ENCODE measurements at regions not wholly inside any gene's neighbourhood (a gene's known extent, or its start where the extent isn't known, plus 50 kb on each side); places are given as distances from the start of the nearest gene placed in this dataset.
"Not testable (repeated sequence)": the region's sequence is repeated elsewhere in the genome, so short reads cannot be mapped to it uniquely, and the experiment has no call there.

DNA sequence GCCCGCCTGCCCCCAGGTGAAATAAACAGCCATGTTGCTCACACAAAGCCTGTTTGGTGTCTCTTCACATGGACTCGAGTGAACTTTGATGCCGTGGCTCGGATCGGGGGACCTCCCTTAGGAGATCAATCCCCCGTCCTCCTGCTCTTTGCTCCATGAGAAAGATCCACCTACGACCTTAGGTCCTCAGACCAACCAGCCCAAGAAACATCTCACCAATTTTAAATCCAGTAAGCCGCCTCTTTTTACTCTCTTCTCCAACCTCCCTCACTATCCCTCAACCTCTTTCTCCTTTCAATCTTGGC, 521.0 kb downstream of the IRS2 start:
- DNase-seq (ENCODE audit: low read depth in 4 of 4, low spot score in 2 of 4): not testable (repeated sequence)

DNA sequence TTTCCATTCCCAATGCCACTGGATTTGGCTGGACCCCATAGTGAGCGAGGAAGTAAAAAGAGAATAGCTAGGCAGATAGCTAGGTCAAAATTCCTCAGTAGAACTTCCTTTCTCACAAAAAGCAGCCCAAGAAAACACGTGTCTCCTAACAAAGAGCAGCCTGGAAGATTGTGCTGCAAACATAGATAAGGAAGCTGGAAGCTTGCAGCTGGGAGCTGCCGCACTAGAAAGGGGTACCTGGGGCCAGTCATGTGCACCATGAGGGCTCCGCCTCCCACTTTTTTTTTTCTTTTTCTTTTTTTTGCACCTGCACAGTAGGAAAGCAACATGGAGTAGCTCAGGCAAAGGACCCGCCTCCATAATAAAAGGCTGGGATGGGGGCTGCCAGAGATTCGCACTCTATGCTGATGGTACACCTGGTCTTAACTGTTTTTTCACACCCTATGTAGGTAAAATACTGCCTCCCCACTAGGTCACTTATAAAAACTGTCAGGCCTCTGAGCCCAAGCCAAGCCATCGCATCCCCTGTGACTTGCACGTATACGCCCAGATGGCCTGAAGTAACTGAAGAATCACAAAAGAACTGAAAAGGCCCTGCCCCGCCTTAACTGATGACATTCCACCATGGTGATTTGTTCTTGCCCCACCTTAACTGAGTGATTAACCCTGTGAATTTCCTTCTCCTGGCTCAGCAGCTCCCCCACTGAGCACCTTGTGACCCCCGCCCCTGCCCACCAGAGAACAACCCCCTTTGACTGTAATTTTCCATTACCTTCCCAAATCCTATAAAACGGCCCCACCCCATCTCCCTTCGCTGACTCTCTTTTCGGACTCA, 521.6 kb downstream of the IRS2 start:
- not testable (repeated sequence) for DNase-seq (ENCODE audit: low read depth in 4 of 4, low spot score in 2 of 4)

DNA sequence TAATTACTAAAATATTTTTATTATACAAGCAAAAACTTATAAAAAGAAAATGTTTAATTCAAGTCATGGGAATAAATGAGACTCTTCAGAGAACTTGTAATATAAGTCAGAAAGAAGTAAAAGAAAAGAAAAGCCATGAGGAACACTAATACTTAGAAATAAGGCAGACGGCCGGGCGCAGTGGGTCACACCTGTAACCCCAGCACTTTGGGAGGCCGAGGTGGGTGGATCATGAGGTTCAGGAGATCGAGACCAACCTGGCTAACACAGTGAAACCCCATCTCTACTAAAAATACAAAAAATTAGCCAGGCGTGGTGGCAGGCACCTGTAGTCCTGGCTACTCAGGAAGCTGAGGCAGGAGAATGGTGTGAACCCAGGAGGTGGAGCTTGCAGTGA, 528.6 kb downstream of the IRS2 start:
- not testable (repeated sequence) for DNase-seq (ENCODE audit: low read depth in 4 of 4, low spot score in 2 of 4)

Data from left renal cortex interstitium (tissue), 4 donors.